SIG-M5 (cell line): ENCODE measurements at regions not wholly inside any gene's neighbourhood (a gene's known extent, or its start where the extent isn't known, plus 50 kb on each side); places are given as distances from the start of the nearest gene placed in this dataset.

ENCODE experiments used
- DNase-seq: peaks from one replicate; lab custom pipeline; 2025; lab: John Stamatoyannopoulos, UW

GRCh38 chr12:124504273-124505000, 63.0 kb downstream of the NCOR2 start:
- no peak for DNase-seq

DNA sequence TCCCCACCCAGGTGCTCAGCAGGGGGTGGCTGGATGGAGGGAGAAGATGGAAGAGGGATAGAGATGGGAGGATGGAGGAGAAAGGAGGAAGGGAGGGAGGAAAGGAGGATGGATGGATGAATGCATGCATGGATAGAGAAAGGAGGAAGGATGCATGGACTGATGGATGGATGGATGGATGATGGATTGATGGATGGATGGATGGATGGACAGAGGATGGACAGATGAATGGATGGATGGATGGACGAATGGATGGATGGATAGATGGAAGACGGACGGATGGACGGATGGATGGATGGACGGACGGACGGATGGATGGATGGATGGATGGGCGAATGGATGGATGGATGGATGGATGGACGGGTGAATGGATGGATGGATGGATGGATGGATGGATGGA, 64.1 kb downstream of the NCOR2 start:
- DNase-seq, result no peak

DNA sequence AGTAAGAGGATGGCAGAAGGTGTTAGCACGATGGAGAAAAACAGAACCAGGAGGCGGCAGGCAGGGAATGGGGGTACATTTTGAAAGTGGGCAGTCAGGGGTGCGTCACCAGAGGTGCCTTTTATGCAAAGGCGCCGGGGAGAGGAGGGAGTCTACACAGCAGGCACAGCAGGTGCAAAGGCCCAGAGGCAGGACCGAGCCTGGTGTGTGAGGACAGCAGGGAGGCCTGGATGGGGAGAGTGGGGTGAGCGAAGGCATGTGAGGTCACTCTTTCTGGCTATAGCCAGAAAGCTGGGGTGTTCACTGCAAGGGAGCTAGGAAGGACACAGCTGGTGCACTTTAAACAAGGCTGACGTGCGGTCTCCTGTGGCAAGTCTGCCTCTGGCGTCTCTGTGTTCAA, 65.0 kb downstream of the NCOR2 start:
- DNase-seq, result no peak

GRCh38 chr12:124501827-124502226, 65.6 kb downstream of the NCOR2 start:
- no peak for DNase-seq

GRCh38 chr12:124501112-124501561, 66.3 kb downstream of the NCOR2 start:
- DNase-seq, result no peak

GRCh38 chr12:124499898-124500244, 67.5 kb downstream of the NCOR2 start:
- DNase-seq, result no peak

DNA sequence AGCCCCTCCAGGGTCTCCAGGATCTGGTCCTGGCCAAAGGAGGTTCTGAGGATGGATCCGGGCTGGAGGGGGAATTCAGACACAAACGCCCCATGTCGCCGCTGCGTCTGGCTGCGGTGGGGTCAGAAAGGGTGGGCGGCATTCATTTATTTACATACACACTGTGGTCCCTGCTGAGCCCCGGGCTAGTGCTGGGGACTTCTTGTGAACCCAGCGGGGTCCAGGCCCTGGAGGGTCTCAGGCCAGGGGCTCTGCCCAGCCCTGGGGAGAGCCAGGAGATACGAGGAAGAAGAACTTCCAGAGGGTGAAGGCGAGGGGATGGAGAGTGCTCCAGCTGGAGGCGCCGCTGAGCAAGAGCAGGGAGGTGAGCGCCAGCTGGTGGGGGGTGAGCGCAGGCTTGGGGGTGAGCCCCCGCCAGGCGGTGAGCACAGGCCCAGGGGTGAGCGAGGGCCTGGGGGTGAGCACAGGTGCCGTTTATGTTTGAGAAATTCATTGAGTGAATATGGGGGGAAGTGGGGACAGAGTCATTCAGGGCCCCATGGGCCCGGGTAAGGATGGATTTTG, 68.1 kb downstream of the NCOR2 start:
- no peak for DNase-seq

GRCh38 chr12:124498275-124499189, 68.9 kb downstream of the NCOR2 start:
- no peak for DNase-seq

- no peak for DNase-seq
These were observed 69.8 kb downstream of the NCOR2 start for GRCh38 chr12:124497658-124498057.

GRCh38 chr12:124497039-124497438, 70.4 kb downstream of the NCOR2 start:
- no peak for DNase-seq

GRCh38 chr12:124496584-124496983, 70.8 kb downstream of the NCOR2 start:
- no peak for DNase-seq

- DNase-seq, result no peak
These were observed 72.0 kb downstream of the NCOR2 start for GRCh38 chr12:124495194-124495983.

- DNase-seq, result no peak
These were observed 72.7 kb downstream of the NCOR2 start for GRCh38 chr12:124494751-124495129.

GRCh38 chr12:124493809-124494750, 73.3 kb downstream of the NCOR2 start:
- DNase-seq, result no peak

- DNase-seq, result no peak
These were observed 74.3 kb downstream of the NCOR2 start for GRCh38 chr12:124492879-124493808.

DNA sequence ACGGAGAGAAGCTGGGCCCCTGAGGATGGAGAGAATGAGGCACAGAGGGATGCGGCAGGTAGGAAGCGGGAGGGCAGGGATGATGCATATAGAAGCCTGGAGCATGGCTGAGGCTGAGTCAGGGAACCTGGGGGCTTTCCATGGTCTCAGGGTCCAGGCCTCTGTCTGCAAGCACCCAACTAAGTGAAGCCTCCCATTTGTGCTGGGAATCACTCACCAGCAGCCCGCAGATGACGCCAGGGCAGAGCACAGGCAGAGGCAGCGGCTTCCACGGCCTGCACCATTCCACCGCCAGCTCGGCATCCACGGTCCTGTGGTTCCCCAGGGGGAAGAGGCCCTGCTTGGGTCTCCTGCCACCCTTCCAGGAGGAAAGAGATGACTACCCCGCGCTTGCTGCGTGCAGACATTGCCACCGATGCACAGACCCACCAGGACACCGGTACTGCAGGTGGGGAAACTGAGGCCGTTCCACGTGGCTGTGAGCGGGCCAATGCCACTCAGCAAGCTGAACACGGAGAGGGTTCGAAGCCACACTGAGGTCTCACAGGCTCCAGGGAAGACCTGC, 75.5 kb downstream of the NCOR2 start:
- DNase-seq, result no peak

GRCh38 chr12:124491310-124491709, 76.1 kb downstream of the NCOR2 start:
- no peak for DNase-seq

GRCh38 chr12:124490584-124491305, 76.7 kb downstream of the NCOR2 start:
- no peak for DNase-seq
